ENCODE measurements at regions not wholly inside any gene's neighbourhood (a gene's known extent, or its start where the extent isn't known, plus 50 kb on each side); places are given as distances from the start of the nearest gene placed in this dataset.
"Not testable (repeated sequence)": the region's sequence is repeated elsewhere in the genome, so short reads cannot be mapped to it uniquely, and the experiment has no call there.

DNA sequence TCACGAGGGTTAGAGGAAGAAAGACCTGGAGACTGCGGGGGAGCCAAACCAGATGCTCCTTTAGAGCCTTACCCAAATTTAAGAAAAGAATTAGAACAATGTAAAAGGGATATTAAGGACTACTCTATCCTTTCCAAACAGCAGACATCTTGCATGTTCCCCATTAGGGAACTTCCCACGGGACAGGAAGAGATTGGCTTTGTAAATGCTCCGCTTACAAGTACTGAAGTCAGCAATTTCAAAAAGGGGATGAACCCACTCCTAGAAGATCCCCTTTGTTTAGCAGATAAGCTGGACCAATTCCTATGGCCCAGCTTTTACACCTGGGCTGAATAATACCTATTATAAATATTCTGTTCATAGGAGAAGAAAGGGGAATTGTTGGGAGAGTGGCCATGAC is 74.2 kb downstream of the APOBEC1 start:
- H3K9me3 ChIP-seq (ENCODE audit: control insufficient read depth, low read length), result no peaks in the 10 kb centered on the region
- WGBS, 2 experiments (ENCODE audit: insufficient coverage in 2 of 2), result 89 to 100% methylated on average over 1 to 2 of the region's 4 CpGs
- no peaks in the 10 kb centered on the region for H3K36me3 ChIP-seq (ENCODE audit: control insufficient read depth, insufficient read depth, low read length)
- H3K27ac ChIP-seq (ENCODE audit: low read depth, low read length, severe bottlenecking), result no peak overlapping the region
- no peak overlapping the region for H3K4me3 ChIP-seq (ENCODE audit: extremely low read depth, insufficient read depth, low read length, poor library complexity, severe bottlenecking)
- H3K4me1 ChIP-seq (ENCODE audit: control insufficient read depth, insufficient read depth, low read length, poor library complexity, severe bottlenecking), result no peaks in the 10 kb centered on the region

DNA sequence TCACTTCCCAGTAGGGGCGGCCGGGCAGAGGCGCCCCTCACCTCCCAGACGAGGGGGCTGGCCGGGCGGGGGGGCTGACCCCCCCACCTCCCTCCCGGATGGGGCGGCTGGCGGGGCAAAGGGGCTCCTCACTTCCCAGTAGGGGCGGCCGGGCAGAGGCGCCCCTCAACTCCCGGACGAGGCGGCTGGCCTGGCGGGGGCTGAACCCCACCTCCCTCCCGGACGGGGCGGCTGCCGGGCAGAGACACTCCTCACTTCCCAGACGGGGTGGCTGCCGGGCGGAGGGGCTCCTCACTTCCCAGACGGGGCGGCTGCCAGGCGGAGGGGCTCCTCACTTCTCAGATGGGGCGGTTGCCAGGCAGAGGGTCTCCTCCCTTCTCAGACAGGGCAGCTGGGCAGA is 75.6 kb downstream of the APOBEC1 start:
- not testable (repeated sequence) for H3K4me1 ChIP-seq (ENCODE audit: control insufficient read depth, insufficient read depth, low read length, poor library complexity, severe bottlenecking); H3K9me3 ChIP-seq (ENCODE audit: control insufficient read depth, low read length); H3K27ac ChIP-seq (ENCODE audit: low read depth, low read length, severe bottlenecking); H3K36me3 ChIP-seq (ENCODE audit: control insufficient read depth, insufficient read depth, low read length); H3K4me3 ChIP-seq (ENCODE audit: extremely low read depth, insufficient read depth, low read length, poor library complexity, severe bottlenecking)
- WGBS, 2 experiments (ENCODE audit: insufficient coverage in 2 of 2), result 98 to 100% methylated on average over 1 to 11 of the region's 27 CpGs

DNA sequence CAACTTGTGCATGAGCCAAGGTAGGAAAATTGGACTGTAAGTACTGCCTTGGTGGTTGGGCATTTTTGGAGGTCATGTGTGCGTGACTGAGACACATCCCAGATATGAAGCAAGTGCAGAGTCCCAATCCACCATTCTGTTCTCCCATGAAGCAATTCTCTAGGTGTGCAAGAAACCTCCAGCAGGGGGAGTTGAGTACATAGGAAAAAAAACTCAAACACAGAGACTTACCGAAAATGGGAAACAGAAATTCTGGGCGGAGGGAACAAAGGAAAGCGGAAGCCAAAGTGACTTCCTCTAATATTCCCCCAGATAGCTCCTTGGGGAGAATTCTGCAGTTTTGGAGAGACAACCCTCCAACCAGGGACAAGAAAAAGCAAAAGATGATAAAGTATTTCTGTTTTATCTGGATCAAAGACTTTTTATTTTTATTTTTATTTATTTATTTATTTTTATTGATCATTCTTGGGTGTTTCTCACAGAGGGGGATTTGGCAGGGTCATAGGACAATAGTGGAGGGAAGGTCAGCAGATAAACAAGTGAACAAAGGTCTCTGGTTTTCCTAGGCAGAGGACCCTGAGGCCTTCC is 76.9 kb downstream of the APOBEC1 start:
- H3K36me3 ChIP-seq (ENCODE audit: control insufficient read depth, insufficient read depth, low read length); H3K27ac ChIP-seq (ENCODE audit: low read depth, low read length, severe bottlenecking); H3K4me3 ChIP-seq (ENCODE audit: extremely low read depth, insufficient read depth, low read length, poor library complexity, severe bottlenecking); H3K9me3 ChIP-seq (ENCODE audit: control insufficient read depth, low read length); H3K4me1 ChIP-seq (ENCODE audit: control insufficient read depth, insufficient read depth, low read length, poor library complexity, severe bottlenecking): not testable (repeated sequence)
- WGBS, 2 experiments (ENCODE audit: insufficient coverage in 2 of 2), result no CpG with 5 or more reads among the region's 4 CpGs

DNA sequence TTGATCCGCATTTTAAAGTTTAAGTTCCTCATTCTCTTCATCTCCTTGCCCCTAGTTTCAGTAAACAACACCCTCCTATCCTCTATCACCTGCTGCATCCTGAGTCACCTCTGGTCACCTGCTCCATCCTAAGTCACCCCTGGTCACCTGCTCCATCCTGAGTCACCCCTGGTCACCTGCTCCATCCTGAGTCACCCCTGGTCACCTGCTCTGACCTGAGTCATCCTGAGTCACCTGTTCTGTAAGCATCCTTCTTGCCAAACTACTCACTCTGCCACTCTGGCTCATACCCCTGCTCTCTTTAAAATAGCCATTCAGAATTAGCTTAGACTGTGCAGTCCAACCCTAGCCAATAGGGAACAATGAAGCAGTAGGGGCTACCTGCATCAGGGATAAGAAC is 80.6 kb upstream of the CD163 start:
- H3K36me3 ChIP-seq (ENCODE audit: control insufficient read depth, insufficient read depth, low read length); H3K9me3 ChIP-seq (ENCODE audit: control insufficient read depth, low read length); H3K4me1 ChIP-seq (ENCODE audit: control insufficient read depth, insufficient read depth, low read length, poor library complexity, severe bottlenecking); H3K27ac ChIP-seq (ENCODE audit: low read depth, low read length, severe bottlenecking); H3K4me3 ChIP-seq (ENCODE audit: extremely low read depth, insufficient read depth, low read length, poor library complexity, severe bottlenecking): not testable (repeated sequence)
- 92 to 100% methylated on average over 1 of the region's 1 CpG for WGBS, 2 experiments (ENCODE audit: insufficient coverage in 2 of 2)

DNA sequence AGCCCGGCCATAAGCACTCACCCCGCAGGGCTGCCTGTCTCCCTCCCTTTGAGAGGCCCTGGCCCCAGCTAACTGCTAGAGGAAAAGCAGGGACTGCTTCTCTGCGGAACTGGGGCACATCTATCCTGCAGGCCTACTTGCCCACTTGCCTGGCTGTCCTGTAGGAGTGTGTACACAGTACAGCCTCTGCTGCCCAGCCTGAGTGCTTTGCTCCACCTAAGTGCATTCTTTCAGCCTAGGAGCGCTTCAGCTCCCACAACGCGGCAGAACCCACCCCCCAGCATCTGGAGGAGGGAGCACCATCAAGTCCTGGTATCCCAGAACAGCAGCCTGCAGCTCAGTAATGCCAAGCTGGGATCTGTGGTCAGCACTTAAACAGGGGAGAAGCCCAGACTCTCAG is 79.9 kb upstream of the CD163 start:
- no peaks in the 10 kb centered on the region for H3K4me1 ChIP-seq (ENCODE audit: control insufficient read depth, insufficient read depth, low read length, poor library complexity, severe bottlenecking)
- no peaks in the 10 kb centered on the region for H3K36me3 ChIP-seq (ENCODE audit: control insufficient read depth, insufficient read depth, low read length)
- H3K27ac ChIP-seq (ENCODE audit: low read depth, low read length, severe bottlenecking), result no peak overlapping the region
- H3K9me3 ChIP-seq (ENCODE audit: control insufficient read depth, low read length), result no peaks in the 10 kb centered on the region
- 85 to 90% methylated on average over 4 to 6 of the region's 6 CpGs for WGBS, 2 experiments (ENCODE audit: insufficient coverage in 2 of 2)
- H3K4me3 ChIP-seq (ENCODE audit: extremely low read depth, insufficient read depth, low read length, poor library complexity, severe bottlenecking), result no peak overlapping the region

DNA sequence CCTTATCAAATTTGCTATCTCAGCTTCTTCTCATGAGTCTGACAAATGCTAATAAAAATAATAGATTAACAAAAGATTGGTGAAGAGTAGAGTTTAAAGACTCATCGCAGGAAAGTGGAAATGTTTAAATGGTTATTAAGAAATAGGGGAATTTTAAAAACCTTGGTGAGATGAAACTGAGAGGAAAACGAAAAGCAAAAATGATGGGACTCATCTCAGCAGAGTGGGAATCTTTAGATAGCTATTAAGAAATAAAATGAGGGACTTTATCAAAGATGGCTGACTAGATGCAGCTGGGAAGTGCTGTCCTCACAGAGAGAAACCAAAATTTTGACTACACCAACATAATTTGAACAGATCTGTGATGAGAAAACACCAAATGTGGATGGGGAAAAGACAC is 79.2 kb upstream of the CD163 start:
- no peak overlapping the region for H3K4me3 ChIP-seq (ENCODE audit: extremely low read depth, insufficient read depth, low read length, poor library complexity, severe bottlenecking)
- WGBS, 2 experiments (ENCODE audit: insufficient coverage in 2 of 2), result 81 to 91% methylated on average over 2 of the region's 2 CpGs
- H3K36me3 ChIP-seq (ENCODE audit: control insufficient read depth, insufficient read depth, low read length), result no peaks in the 10 kb centered on the region
- no peaks in the 10 kb centered on the region for H3K4me1 ChIP-seq (ENCODE audit: control insufficient read depth, insufficient read depth, low read length, poor library complexity, severe bottlenecking)
- no peak overlapping the region for H3K27ac ChIP-seq (ENCODE audit: low read depth, low read length, severe bottlenecking)
- H3K9me3 ChIP-seq (ENCODE audit: control insufficient read depth, low read length), result no peaks in the 10 kb centered on the region

DNA sequence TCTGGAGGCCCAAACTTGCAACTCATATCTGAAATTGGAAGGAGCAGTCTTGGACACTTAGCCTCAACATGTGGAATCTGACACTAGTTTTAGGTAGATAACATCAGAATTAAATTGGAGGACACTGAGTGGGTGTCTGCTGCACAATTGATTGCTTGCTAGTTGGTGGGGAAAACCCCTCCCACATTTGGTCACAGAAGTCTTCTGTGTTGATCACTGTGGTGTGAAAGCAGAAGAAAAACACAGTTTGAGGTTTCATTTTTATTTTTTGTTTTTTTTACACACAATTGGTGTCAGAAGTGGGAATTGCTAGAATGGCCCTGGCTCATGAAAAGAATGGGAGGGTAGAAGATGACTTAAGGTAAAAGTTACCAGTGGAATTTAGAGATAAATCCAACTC is 78.0 kb upstream of the CD163 start:
- no peaks in the 10 kb centered on the region for H3K4me1 ChIP-seq (ENCODE audit: control insufficient read depth, insufficient read depth, low read length, poor library complexity, severe bottlenecking)
- H3K27ac ChIP-seq (ENCODE audit: low read depth, low read length, severe bottlenecking), result no peak overlapping the region
- H3K4me3 ChIP-seq (ENCODE audit: extremely low read depth, insufficient read depth, low read length, poor library complexity, severe bottlenecking), result no peak overlapping the region
- H3K36me3 ChIP-seq (ENCODE audit: control insufficient read depth, insufficient read depth, low read length), result no peaks in the 10 kb centered on the region
- no peaks in the 10 kb centered on the region for H3K9me3 ChIP-seq (ENCODE audit: control insufficient read depth, low read length)

DNA sequence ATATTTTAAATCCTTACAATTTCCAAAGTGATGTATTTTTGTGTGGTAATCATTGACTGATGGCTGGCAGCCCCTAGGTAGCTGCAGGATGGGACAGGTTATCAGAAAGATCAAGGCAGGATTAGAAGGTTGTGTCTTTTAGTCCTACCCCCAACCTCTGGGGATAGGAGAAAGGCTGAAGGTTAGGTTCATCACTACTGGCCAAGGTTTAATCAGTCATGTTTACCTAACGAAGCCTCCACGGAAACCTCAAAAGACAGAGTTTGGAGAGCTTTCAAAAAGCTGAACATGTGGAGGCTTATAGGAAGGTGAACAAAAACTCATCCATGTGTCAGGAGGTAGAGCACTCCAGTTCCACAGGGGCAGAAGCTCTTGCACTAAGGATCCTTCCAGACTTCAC is 77.5 kb upstream of the CD163 start:
- WGBS, 2 experiments (ENCODE audit: insufficient coverage in 2 of 2), result 43 to 50% methylated on average over 2 of the region's 2 CpGs
- no peak overlapping the region for H3K27ac ChIP-seq (ENCODE audit: low read depth, low read length, severe bottlenecking)
- H3K36me3 ChIP-seq (ENCODE audit: control insufficient read depth, insufficient read depth, low read length), result no peaks in the 10 kb centered on the region
- no peaks in the 10 kb centered on the region for H3K4me1 ChIP-seq (ENCODE audit: control insufficient read depth, insufficient read depth, low read length, poor library complexity, severe bottlenecking)
- H3K9me3 ChIP-seq (ENCODE audit: control insufficient read depth, low read length), result no peaks in the 10 kb centered on the region
- H3K4me3 ChIP-seq (ENCODE audit: extremely low read depth, insufficient read depth, low read length, poor library complexity, severe bottlenecking), result no peak overlapping the region

DNA sequence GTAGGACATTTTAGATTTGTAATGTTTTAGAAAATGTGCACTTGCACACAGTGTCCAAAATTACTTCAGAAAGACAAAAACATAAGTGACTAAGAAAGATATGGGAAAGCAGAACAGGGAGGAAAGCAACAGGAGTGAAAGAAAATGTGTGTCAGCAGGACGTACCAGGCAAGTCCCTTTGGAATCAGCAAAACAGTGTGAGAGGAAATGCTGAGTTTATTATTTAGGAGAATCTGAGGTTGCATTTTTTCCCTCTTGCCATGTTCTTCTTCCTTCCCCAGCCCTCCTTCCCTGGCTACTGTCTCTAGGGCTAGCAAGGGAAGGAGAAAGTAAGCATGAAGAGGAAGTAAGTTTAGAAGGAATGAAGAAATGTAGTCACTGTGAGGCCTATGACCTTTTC is 67.7 kb upstream of the CD163 start:
- H3K27ac ChIP-seq (ENCODE audit: low read depth, low read length, severe bottlenecking), result no peak overlapping the region
- H3K36me3 ChIP-seq (ENCODE audit: control insufficient read depth, insufficient read depth, low read length), result no peaks in the 10 kb centered on the region
- WGBS, 2 experiments (ENCODE audit: insufficient coverage in 2 of 2), result 67 to 88% methylated on average over 1 of the region's 1 CpG
- H3K4me1 ChIP-seq (ENCODE audit: control insufficient read depth, insufficient read depth, low read length, poor library complexity, severe bottlenecking), result no peaks in the 10 kb centered on the region
- H3K9me3 ChIP-seq (ENCODE audit: control insufficient read depth, low read length), result no peaks in the 10 kb centered on the region
- no peak overlapping the region for H3K4me3 ChIP-seq (ENCODE audit: extremely low read depth, insufficient read depth, low read length, poor library complexity, severe bottlenecking)

DNA sequence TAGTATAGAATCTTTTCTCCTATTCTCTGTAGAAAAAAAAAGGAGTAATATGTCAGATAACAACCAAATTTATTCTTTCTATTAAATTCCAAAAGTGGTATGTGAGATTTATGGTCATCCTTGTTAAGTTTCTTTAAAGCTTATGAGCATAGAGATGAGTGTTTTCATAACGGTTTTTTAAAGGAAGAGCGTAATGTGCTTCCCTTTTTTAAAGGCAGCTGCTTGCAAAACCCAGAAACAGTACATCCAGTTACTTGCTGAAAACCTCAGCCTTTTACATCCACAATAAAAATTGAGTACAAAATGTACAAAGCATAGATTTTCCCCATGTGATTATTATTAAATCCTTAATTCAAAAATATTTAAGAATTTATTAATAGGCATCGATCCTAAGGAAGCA is 53.6 kb upstream of the CD163 start:
- Histone ChIP-seq H3K4me1 (ENCODE audit: control insufficient read depth, insufficient read depth, low read length, poor library complexity, severe bottlenecking) (peaks cover 9% of the 10 kb centered on the region), H3K9me3 (ENCODE audit: control insufficient read depth, low read length) (no peaks in the 10 kb centered on the region), H3K27ac (ENCODE audit: low read depth, low read length, severe bottlenecking) (no peak overlapping the region), H3K36me3 (ENCODE audit: control insufficient read depth, insufficient read depth, low read length) (no peaks in the 10 kb centered on the region), H3K4me3 (ENCODE audit: extremely low read depth, insufficient read depth, low read length, poor library complexity, severe bottlenecking) (no peak overlapping the region)
- no CpG with 5 or more reads among the region's 3 CpGs for WGBS, 2 experiments (ENCODE audit: insufficient coverage in 2 of 2)

DNA sequence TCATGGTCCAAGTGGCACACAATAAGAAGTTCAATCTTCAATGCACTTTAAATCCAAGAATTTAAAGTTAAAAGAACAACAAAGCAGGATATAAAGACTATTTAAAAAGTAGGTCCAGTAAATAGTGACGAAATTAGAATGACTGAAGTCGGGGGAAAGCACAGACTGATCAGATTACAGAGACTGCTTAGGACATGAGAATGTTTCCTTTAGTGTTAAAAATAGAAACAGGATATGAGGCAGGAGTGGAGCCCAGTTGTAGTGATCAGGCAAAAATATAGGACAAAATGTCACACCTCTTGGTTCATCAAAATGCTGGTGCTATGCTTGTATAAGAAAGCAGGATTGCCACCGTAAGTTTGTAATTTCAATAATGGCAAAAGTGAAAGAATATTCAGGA is 52.2 kb upstream of the CD163 start:
- peak overlapping the region; percentile 89 for H3K27ac ChIP-seq (ENCODE audit: low read depth, low read length, severe bottlenecking)
- no peaks in the 10 kb centered on the region for H3K36me3 ChIP-seq (ENCODE audit: control insufficient read depth, insufficient read depth, low read length)
- 17 to 35% methylated on average over 2 of the region's 3 CpGs for WGBS, 2 experiments (ENCODE audit: insufficient coverage in 2 of 2)
- H3K4me1 ChIP-seq (ENCODE audit: control insufficient read depth, insufficient read depth, low read length, poor library complexity, severe bottlenecking), result peaks cover 9% of the 10 kb centered on the region
- H3K4me3 ChIP-seq (ENCODE audit: extremely low read depth, insufficient read depth, low read length, poor library complexity, severe bottlenecking), result peak overlapping the region; percentile 8
- H3K9me3 ChIP-seq (ENCODE audit: control insufficient read depth, low read length), result no peaks in the 10 kb centered on the region

DNA sequence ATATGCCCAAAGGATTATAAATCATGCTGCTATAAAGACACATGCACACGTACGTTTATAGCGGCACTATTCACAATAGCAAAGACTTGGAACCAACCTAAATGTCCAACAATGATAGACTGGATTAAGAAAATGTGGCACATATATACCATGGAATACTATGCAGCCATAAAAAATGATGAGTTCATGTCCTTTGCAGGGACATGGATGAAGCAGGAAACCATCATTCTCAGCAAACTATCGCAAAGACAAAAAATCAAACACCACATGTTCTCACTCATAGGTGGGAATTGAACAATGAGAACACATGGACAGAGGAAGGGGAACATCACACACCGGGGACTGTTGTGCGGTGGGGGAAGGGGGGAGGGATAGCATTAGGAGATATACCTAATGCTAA is 51.3 kb upstream of the CD163 start:
- not testable (repeated sequence) for H3K27ac ChIP-seq (ENCODE audit: low read depth, low read length, severe bottlenecking); H3K4me3 ChIP-seq (ENCODE audit: extremely low read depth, insufficient read depth, low read length, poor library complexity, severe bottlenecking); H3K36me3 ChIP-seq (ENCODE audit: control insufficient read depth, insufficient read depth, low read length); H3K4me1 ChIP-seq (ENCODE audit: control insufficient read depth, insufficient read depth, low read length, poor library complexity, severe bottlenecking); H3K9me3 ChIP-seq (ENCODE audit: control insufficient read depth, low read length)
- WGBS, 2 experiments (ENCODE audit: insufficient coverage in 2 of 2), result no CpG with 5 or more reads among the region's 6 CpGs

All from mesodermal cell (in vitro differentiated cells).